ENCODE measurements at regions not wholly inside any gene's neighbourhood (a gene's known extent, or its start where the extent isn't known, plus 50 kb on each side); places are given as distances from the start of the nearest gene placed in this dataset.

DNA sequence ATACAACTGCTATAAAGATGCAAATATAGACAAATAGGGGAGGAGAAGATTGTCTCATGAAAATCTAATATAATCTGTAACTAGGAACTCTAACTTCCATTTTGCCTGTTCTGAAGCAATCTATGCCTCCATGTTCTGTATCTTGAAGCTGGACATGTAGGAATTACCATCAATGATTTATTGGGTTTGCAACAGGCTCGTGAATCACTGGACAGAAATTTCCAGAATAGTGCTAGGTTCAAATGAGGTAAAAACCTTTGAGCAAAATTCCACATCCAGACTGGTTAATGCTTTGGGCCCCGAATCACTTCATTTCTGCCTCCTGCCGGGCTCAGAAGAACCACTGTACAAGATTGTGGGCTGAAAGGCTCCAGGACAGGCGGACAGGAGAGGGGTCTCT, 110.7 kb upstream of the CTTNBP2NL start:
- no peak overlapping the region for H3K4me3 ChIP-seq (ENCODE audit: low read length)
- TF ChIP-seq, protein P1, sequence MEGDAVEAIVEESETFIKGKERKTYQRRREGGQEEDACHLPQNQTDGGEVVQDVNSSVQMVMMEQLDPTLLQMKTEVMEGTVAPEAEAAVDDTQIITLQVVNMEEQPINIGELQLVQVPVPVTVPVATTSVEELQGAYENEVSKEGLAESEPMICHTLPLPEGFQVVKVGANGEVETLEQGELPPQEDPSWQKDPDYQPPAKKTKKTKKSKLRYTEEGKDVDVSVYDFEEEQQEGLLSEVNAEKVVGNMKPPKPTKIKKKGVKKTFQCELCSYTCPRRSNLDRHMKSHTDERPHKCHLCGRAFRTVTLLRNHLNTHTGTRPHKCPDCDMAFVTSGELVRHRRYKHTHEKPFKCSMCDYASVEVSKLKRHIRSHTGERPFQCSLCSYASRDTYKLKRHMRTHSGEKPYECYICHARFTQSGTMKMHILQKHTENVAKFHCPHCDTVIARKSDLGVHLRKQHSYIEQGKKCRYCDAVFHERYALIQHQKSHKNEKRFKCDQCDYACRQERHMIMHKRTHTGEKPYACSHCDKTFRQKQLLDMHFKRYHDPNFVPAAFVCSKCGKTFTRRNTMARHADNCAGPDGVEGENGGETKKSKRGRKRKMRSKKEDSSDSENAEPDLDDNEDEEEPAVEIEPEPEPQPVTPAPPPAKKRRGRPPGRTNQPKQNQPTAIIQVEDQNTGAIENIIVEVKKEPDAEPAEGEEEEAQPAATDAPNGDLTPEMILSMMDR (IDR thresholded peaks at IDR 0.05; ENCODE audit: insufficient read depth, low read depth, low read length, missing control alignments): no peak
- no peak for DNase-seq (ENCODE audit: low read depth)

DNA sequence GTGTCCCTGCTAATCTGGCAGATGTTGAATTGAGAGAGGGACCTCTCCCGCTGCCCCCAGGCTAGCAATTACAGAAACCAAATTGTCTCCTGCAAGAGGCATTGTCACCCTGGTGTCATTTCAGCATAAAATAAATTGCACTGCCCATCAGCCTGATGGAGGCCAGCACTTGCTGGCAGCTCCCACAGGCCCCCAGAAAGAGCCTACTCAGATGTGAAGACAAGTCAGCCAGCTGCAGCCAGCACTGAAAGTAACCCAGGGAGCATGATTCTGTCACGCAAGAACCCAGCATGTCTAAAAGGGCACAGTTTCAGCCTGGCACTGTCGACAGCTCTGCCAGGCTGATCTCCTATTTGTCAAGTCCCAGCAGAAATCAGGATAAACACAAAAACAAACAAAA, 110.3 kb upstream of the CTTNBP2NL start:
- no peak for DNase-seq (ENCODE audit: low read depth)
- no peak overlapping the region for H3K4me3 ChIP-seq (ENCODE audit: low read length)
- TF ChIP-seq, protein P1 (IDR thresholded peaks at IDR 0.05; ENCODE audit: insufficient read depth, low read depth, low read length, missing control alignments): no peak

DNA sequence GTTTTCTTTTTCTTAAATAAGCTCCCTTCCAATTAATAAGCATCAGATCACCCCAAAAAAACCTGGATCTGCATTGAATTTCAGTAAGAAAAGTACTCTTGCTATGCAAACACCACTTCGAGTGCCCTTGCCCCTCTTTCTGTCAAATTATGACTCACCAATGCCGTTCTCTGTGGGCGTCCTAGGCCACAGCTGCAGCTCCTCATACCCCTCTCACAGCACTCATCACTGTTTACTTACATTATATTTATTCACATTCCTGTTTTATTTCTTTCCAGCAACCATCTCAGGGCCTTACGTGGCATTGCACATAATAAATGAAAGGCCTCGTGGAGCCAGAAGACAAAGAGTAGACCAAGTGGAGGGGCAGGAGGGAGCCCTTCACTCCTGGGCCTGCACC, 99.1 kb upstream of the CTTNBP2NL start:
- DNase-seq (ENCODE audit: low read depth): no peak
- no peak overlapping the region for H3K4me3 ChIP-seq (ENCODE audit: low read length)
- TF ChIP-seq, protein P1 (IDR thresholded peaks at IDR 0.05; ENCODE audit: insufficient read depth, low read depth, low read length, missing control alignments): no peak

DNA sequence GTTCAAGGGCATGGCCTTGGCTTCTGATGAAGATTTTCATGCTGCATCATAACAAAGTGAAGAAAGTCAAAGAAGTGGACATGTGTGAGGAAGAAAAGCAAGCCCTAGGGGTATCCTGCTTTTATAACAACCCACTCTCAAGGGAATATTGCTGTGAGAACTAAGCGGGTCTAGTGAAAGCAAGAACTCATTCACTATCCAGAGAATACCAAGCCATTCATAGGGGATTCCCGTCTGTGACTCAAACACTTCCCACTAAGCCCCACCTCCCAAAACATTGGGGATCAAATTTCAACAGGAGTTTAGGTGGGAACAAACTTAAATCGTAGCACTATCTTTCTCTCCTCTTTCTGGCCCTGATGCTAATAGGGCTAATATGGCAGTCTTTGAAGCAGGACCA, 98.5 kb upstream of the CTTNBP2NL start:
- H3K4me3 ChIP-seq (ENCODE audit: low read length): no peak overlapping the region
- TF ChIP-seq, protein P1 (IDR thresholded peaks at IDR 0.05; ENCODE audit: insufficient read depth, low read depth, low read length, missing control alignments): no peak
- DNase-seq (ENCODE audit: low read depth): peak; percentile 50

DNA sequence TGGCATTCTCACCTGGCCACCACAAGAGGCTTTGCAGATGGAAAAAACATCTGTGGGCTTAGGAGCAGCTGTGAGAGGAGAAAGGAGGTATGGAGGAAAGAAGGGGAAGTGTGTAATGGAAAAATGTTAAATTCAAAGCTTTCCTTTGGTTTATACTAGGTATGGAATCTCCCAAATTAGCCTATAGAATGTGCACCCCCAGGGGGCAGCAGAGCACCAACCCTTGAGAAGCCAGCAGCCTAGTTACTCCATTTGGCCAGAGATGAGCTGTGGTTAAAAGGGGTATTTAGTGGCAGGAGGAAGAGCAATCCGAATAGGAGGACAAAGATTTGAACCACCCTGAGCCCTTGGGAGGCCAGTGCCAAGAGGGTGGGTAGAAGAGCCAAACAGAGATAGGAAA, 97.5 kb upstream of the CTTNBP2NL start:
- DNase-seq (ENCODE audit: low read depth): peak; percentile 80
- TF ChIP-seq, protein P1 (IDR thresholded peaks at IDR 0.05; ENCODE audit: insufficient read depth, low read depth, low read length, missing control alignments): peak; percentile 87
- no peak overlapping the region for H3K4me3 ChIP-seq (ENCODE audit: low read length)

DNA sequence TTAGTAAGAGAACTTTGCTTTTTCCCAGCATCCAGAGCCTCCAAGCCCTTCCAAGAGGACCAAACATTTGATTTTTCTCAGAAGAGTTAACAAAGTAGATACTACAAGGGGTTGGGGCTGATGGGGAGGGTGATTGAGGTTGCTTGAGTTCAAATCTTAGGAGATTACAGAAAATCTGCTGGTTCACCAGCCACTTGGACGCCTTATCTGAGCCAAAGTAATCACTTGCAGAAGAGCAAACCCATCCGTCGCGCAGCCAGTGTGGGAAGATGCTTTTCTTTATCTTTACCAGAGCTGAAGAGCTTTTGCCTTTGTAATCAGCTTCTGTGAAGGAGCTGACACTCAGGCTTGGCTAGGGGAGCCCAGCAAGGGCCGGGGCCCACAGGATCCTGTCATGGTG, 91.9 kb upstream of the CTTNBP2NL start:
- H3K4me3 ChIP-seq (ENCODE audit: low read length): no peak overlapping the region
- DNase-seq (ENCODE audit: low read depth): no peak
- TF ChIP-seq, protein P1 (IDR thresholded peaks at IDR 0.05; ENCODE audit: insufficient read depth, low read depth, low read length, missing control alignments): no peak

DNA sequence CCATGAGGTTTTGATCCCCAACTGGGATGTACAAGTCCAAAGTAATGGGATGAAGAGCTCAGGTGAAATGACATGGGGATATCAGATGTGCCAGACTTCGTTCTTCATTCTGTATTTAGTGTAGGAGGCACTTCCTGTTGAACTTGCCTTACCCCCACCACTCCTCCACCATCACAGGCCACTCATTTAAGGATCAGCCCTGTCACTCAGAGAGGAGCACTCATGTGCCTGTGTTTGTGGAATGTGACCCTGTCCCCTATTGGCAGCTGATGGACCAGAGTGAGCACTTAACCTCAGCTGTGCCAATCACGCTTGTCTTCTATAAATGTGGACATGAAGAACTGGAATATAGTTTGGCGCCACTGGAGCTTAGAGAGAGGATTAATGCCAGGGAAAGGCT, 91.4 kb upstream of the CTTNBP2NL start:
- DNase-seq (ENCODE audit: low read depth): no peak
- H3K4me3 ChIP-seq (ENCODE audit: low read length): no peak overlapping the region
- TF ChIP-seq, protein P1 (IDR thresholded peaks at IDR 0.05; ENCODE audit: insufficient read depth, low read depth, low read length, missing control alignments): no peak
